ENCODE measurements at regions not wholly inside any gene's neighbourhood (a gene's known extent, or its start where the extent isn't known, plus 50 kb on each side); places are given as distances from the start of the nearest gene placed in this dataset.

- DNase-seq (ENCODE audit: low spot score in 2 of 2), result no peak
- in situ Hi-C loops (cut with MboI; ENCODE audit: low sequenced_read_pairs), result no loop called here
- no peaks in the 10 kb centered on the region for H3K27me3 ChIP-seq (ENCODE audit: low read depth)
- no peak overlapping the region for H3K4me3 ChIP-seq
- H3K9me3 ChIP-seq, result no peaks in the 10 kb centered on the region
- no peaks in the 10 kb centered on the region for H3K36me3 ChIP-seq (replicated peaks)
- H3K4me1 ChIP-seq, result no peaks in the 10 kb centered on the region; the same call in 1 of the 2 replicates
These were observed 1072.0 kb upstream of the INTU start for GRCh38 chr4:126560794-126561193.

DNA sequence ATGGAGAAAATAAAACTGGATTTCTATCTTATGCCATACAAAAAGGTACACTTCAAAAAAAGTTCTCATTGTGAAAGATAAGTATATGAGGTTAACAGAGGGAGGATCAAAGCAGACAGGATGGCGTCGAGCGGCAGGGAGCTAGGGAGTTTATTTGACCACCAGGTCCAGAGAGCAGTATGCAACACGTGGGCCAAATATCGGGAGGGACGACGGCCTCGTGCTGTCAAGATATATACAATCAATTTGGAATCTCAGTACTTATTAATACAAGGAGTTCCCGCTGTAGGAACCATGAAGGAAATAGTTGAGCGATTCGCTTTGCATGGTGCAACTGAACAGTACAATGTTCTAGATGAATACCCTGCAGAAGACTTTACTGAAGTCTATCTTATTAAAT lies 1069.4 kb upstream of the INTU start:
- no peak for DNase-seq (ENCODE audit: low spot score in 2 of 2)
- Histone ChIP-seq H3K9me3 (no peaks in the 10 kb centered on the region), H3K36me3 (replicated peaks) (no peaks in the 10 kb centered on the region), H3K27me3 (ENCODE audit: low read depth) (no peaks in the 10 kb centered on the region), H3K4me1 (no peaks in the 10 kb centered on the region; the same call in 1 of the 2 replicates), H3K4me3 (no peak overlapping the region)
- in situ Hi-C loops (cut with MboI; ENCODE audit: low sequenced_read_pairs), result no loop called here

DNA sequence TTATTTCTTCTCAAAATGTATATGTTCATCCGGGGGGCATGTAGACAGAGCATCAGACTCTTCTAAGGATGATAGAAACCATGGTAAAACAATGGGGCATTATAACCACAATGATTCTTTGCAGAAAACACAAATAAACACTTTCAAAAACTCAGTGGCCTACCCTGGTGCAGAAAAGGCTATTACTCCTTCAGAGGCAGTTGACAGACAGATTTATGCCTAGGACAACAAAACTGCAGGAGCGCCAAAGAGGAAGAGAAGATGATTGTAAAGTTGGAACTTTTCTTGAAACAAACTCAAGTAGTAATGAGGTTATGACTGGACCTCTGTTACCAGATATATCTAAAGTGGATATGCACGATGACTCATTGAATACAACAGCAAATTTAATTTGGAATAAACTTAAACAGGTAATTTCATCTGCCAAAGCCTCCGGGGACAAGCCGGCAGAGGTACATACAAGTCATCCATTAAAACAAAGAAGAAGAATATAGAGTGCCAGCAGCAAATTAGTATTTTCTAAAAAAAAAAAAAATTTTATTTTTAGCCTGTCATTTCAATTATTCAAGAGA lies 1068.4 kb upstream of the INTU start:
- Histone ChIP-seq H3K36me3 (replicated peaks) (no peaks in the 10 kb centered on the region), H3K4me1 (peaks cover 6% of the 10 kb centered on the region), H3K27me3 (ENCODE audit: low read depth) (no peaks in the 10 kb centered on the region), H3K9me3 (no peaks in the 10 kb centered on the region), H3K4me3 (no peak overlapping the region)
- no peak for DNase-seq (ENCODE audit: low spot score in 2 of 2)
- in situ Hi-C loops (cut with MboI; ENCODE audit: low sequenced_read_pairs), result no loop called here

- no peak for DNase-seq (ENCODE audit: low spot score in 2 of 2)
- no peaks in the 10 kb centered on the region for H3K27me3 ChIP-seq (ENCODE audit: low read depth)
- peaks cover 15% of the 10 kb centered on the region for H3K4me1 ChIP-seq
- in situ Hi-C loops (cut with MboI; ENCODE audit: low sequenced_read_pairs), result no loop called here
- H3K36me3 ChIP-seq (replicated peaks), result no peaks in the 10 kb centered on the region
- H3K9me3 ChIP-seq, result no peaks in the 10 kb centered on the region
- H3K4me3 ChIP-seq, result no peak overlapping the region
These were observed 1063.8 kb upstream of the INTU start for GRCh38 chr4:126568652-126569570.

DNA sequence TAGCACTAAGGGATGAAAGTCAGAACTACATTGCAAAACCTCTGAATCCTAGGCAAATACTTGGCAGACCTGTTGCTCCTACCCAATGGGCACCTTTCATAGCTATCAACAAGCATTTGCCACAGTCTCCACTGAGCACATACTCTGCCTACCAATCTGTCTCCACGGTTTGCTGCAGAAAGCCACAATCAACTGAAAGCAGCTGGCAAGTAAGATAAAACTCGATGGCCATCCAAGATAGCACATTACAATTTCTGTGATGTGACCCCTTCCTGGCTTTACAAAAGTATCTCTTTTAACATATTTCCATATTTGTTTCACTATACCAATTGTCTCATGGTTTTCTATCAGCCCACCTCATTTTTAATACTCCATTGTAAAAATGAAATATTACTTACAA lies 1060.5 kb upstream of the INTU start:
- no peaks in the 10 kb centered on the region for H3K9me3 ChIP-seq
- H3K4me3 ChIP-seq, result no peak overlapping the region
- in situ Hi-C loops (cut with MboI; ENCODE audit: low sequenced_read_pairs), result no loop called here
- H3K27me3 ChIP-seq (ENCODE audit: low read depth), result no peaks in the 10 kb centered on the region
- H3K36me3 ChIP-seq (replicated peaks), result no peaks in the 10 kb centered on the region
- H3K4me1 ChIP-seq, result peaks cover 15% of the 10 kb centered on the region
- DNase-seq (ENCODE audit: low spot score in 2 of 2), result no peak

- Histone ChIP-seq H3K9me3 (no peaks in the 10 kb centered on the region), H3K27me3 (ENCODE audit: low read depth) (no peaks in the 10 kb centered on the region), H3K4me3 (no peak overlapping the region), H3K4me1 (no peaks in the 10 kb centered on the region), H3K36me3 (replicated peaks) (no peaks in the 10 kb centered on the region)
- in situ Hi-C loops (cut with MboI; ENCODE audit: low sequenced_read_pairs), result loop anchor here (25.0 kb wide), 1 partner anchor 1270 kb away; the partner anchor contains the start of gene FAT4
- DNase-seq (ENCODE audit: low spot score in 2 of 2), result peak in 1 of 2 experiments; percentile 16
These were observed 1050.0 kb upstream of the INTU start for GRCh38 chr4:126582737-126583136.

DNA sequence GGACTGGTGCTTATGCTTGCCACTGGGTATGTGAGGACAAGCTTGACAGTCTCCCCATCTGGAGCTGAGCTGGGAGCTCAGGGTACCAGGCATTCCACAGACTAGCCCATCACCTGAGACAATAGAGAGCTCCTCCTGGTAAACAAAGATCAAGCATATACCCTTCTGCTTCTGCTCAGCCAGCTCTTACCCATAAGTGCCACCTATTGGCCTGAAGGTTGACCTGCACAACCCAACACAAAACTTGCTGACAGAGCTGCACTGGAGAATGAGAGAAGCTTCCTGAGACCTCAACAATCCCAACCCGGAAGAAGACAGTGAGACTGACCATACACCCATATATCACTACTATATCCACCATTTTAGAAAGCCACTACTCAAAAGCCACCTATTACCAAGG lies 1049.2 kb upstream of the INTU start:
- no peaks in the 10 kb centered on the region for H3K9me3 ChIP-seq
- H3K4me1 ChIP-seq, result no peaks in the 10 kb centered on the region
- in situ Hi-C loops (cut with MboI; ENCODE audit: low sequenced_read_pairs), result loop anchor here (25.0 kb wide), 1 partner anchor 1271 kb away; the partner anchor contains the start of gene FAT4
- H3K4me3 ChIP-seq, result no peak overlapping the region
- no peaks in the 10 kb centered on the region for H3K27me3 ChIP-seq (ENCODE audit: low read depth)
- DNase-seq (ENCODE audit: low spot score in 2 of 2), result peak; percentile 53 to 54
- no peaks in the 10 kb centered on the region for H3K36me3 ChIP-seq (replicated peaks)

GRCh38 chr4:126591583-126591982 lies 1041.2 kb upstream of the INTU start:
- in situ Hi-C loops (cut with MboI; ENCODE audit: low sequenced_read_pairs), result loop anchor here (25.0 kb wide), 1 partner anchor 1279 kb away; the partner anchor contains the start of gene FAT4

DNA sequence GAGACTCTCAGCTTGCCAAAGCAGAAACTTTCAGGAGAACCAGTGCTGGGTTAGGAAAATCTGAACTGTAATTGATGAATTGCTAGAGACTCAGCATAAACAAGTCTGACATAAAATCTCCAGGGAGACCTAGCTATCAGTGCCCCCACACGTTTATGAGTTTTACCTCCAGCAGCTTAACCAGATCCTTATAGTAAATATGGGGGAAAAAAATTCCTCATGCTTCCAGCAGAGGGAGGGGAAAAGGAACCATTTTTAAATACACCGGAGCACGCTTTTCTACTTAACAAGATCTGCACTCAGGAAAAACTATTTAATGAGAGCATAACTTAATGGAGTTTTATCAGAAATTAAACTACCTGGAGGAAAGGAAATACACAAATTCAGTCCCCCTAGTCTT lies 1040.7 kb upstream of the INTU start:
- in situ Hi-C loops (cut with MboI; ENCODE audit: low sequenced_read_pairs), result loop anchor here (25.0 kb wide), 1 partner anchor 1280 kb away; the partner anchor contains the start of gene FAT4
- Histone ChIP-seq H3K9me3 (no peaks in the 10 kb centered on the region), H3K27me3 (ENCODE audit: low read depth) (no peaks in the 10 kb centered on the region), H3K4me1 (no peaks in the 10 kb centered on the region), H3K36me3 (replicated peaks) (no peaks in the 10 kb centered on the region), H3K4me3 (no peak overlapping the region)
- peak in 1 of 2 experiments; percentile 22 for DNase-seq (ENCODE audit: low spot score in 2 of 2)

More at GRCh38 chr4:126591583-126591982, 1041.2 kb upstream of the INTU start:
- no peak for DNase-seq (ENCODE audit: low spot score in 2 of 2)
- no peaks in the 10 kb centered on the region for H3K27me3 ChIP-seq (ENCODE audit: low read depth)
- H3K4me3 ChIP-seq, result no peak overlapping the region
- no peaks in the 10 kb centered on the region for H3K4me1 ChIP-seq
- H3K36me3 ChIP-seq (replicated peaks), result no peaks in the 10 kb centered on the region
- no peaks in the 10 kb centered on the region for H3K9me3 ChIP-seq

GRCh38 chr4:126593626-126594025 lies 1039.1 kb upstream of the INTU start:
- in situ Hi-C loops (cut with MboI; ENCODE audit: low sequenced_read_pairs), result loop anchor here (25.0 kb wide), 1 partner anchor 1281 kb away; the partner anchor contains the start of gene FAT4
- H3K9me3 ChIP-seq, result no peaks in the 10 kb centered on the region
- H3K4me1 ChIP-seq, result no peaks in the 10 kb centered on the region
- no peaks in the 10 kb centered on the region for H3K36me3 ChIP-seq (replicated peaks)
- no peak for DNase-seq (ENCODE audit: low spot score in 2 of 2)
- H3K4me3 ChIP-seq, result no peak overlapping the region
- no peaks in the 10 kb centered on the region for H3K27me3 ChIP-seq (ENCODE audit: low read depth)

- H3K4me3 ChIP-seq, result no peak overlapping the region
- no peaks in the 10 kb centered on the region for H3K36me3 ChIP-seq (replicated peaks)
- no peaks in the 10 kb centered on the region for H3K4me1 ChIP-seq
- in situ Hi-C loops (cut with MboI; ENCODE audit: low sequenced_read_pairs), result loop anchor here (25.0 kb wide), 1 partner anchor 1283 kb away; the partner anchor contains the start of gene FAT4
- no peak for DNase-seq (ENCODE audit: low spot score in 2 of 2)
- H3K27me3 ChIP-seq (ENCODE audit: low read depth), result no peaks in the 10 kb centered on the region
- no peaks in the 10 kb centered on the region for H3K9me3 ChIP-seq
These were observed 1037.1 kb upstream of the INTU start for GRCh38 chr4:126595643-126596042.

DNA sequence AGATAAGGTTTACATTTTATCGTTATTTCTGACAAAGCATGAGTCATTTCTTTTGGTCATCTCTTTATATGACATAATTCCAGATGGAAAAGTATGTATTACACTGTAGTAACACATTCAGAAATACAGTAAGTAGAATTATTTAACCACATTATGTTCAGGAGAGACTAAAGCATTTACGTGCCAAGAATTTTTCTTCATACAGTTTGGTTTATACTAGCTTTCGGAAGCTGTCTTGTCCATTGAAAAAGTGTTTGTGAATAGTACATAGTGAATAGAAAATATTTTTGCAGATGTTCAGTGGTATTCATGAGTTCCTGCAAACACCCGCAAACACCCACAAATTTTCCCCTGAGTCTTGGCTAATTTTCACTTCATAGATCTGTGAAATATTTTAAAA lies 1033.0 kb upstream of the INTU start:
- Histone ChIP-seq H3K27me3 (ENCODE audit: low read depth) (no peaks in the 10 kb centered on the region), H3K9me3 (no peaks in the 10 kb centered on the region), H3K4me3 (no peak overlapping the region), H3K4me1 (peaks cover 16% of the 10 kb centered on the region), H3K36me3 (replicated peaks) (no peaks in the 10 kb centered on the region)
- no peak for DNase-seq (ENCODE audit: low spot score in 2 of 2)
- in situ Hi-C loops (cut with MboI; ENCODE audit: low sequenced_read_pairs), result loop anchor here (25.0 kb wide), 1 partner anchor 1287 kb away; the partner anchor contains the start of gene FAT4

DNA sequence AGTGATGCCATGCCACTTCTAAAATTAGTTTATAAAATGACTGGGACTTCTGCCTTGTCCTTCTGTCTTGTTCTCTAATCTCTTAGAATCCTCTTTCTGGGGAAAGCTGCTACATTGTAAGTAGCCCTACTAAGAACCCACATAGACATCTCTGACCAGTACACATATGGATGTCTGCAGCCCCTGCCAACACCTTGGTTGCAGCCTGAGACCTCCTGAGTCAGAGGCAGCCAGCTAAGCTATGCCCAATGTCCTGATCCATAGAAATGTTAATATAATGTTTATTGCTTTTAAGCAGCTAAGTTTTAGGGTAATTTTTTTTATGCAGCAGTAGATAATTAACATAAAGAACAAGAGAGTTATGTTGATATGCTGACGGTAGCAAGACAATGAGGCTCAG lies 1029.5 kb upstream of the INTU start:
- no peaks in the 10 kb centered on the region for H3K27me3 ChIP-seq (ENCODE audit: low read depth)
- no peak overlapping the region for H3K4me3 ChIP-seq
- in situ Hi-C loops (cut with MboI; ENCODE audit: low sequenced_read_pairs), result no loop called here

GRCh38 chr4:126603825-126604224 lies 1028.9 kb upstream of the INTU start:
- DNase-seq (ENCODE audit: low spot score in 2 of 2), result peak; percentile 53 to 59
- Histone ChIP-seq H3K27me3 (ENCODE audit: low read depth) (no peaks in the 10 kb centered on the region), H3K9me3 (no peaks in the 10 kb centered on the region), H3K4me3 (no peak overlapping the region), H3K4me1 (peaks cover 29% of the 10 kb centered on the region), H3K36me3 (replicated peaks) (no peaks in the 10 kb centered on the region)
- in situ Hi-C loops (cut with MboI; ENCODE audit: low sequenced_read_pairs), result no loop called here

More for the DNA sequence above, 1029.5 kb upstream of the INTU start:
- Histone ChIP-seq H3K36me3 (replicated peaks) (no peaks in the 10 kb centered on the region), H3K9me3 (no peaks in the 10 kb centered on the region), H3K4me1 (peaks cover 29% of the 10 kb centered on the region)
- peak; percentile 56 to 79 for DNase-seq (ENCODE audit: low spot score in 2 of 2)
